Panc1 (cell line): ENCODE measurements at regions not wholly inside any gene's neighbourhood (a gene's known extent, or its start where the extent isn't known, plus 50 kb on each side); places are given as distances from the start of the nearest gene placed in this dataset.

Experiments used
- ATAC-seq: fragments of 200-7000 bp; cut with Tn5 transposase; 2 replicates; pipeline ENCODE4 v1.9.1; 2020; ENCODE audit warnings: mild to moderate bottlenecking, moderate library complexity
- BruUV-seq: library from RNA; stranded (reverse); fragments of 400-500 nt; replicated peaks from 2 replicates; lab custom pipeline; 2021; lab: Mats Ljungman, UMichigan
- CTCF ChIA-PET: fragments of 300-600 bp; sonication (Branson Sonifier 250); formaldehyde crosslinking; loops from one replicate; lab custom pipeline; 2022; ENCODE audit warnings: antibody characterized with exemption; lab: Charles Lee
- POLR2A ChIA-PET: fragments of 300-600 bp; sonication (Branson Sonifier 250); formaldehyde crosslinking; loops from one replicate; lab custom pipeline; 2022; ENCODE audit warnings: antibody characterized with exemption; lab: Charles Lee
- DNase-seq: peaks from one replicate; pipeline ENCODE4 v3.0.0-alpha.2; 2010; ENCODE audit warnings: low read depth, low spot score
- H3K27ac ChIP-seq: 2 replicates; pipeline ENCODE4 v1.5.1; 2011; ENCODE audit warnings: mild to moderate bottlenecking, low read length, inconsistent platforms
- H3K27me3 ChIP-seq: fragments of 200-500 bp; sonication (Bioruptor generic); 2 replicates; pipeline ENCODE4 v1.6.0; 2014; ENCODE audit warnings: low read length, inconsistent platforms; ENCODE audit not compliant: control insufficient read depth, insufficient read depth
- H3K36me3 ChIP-seq: fragments of 200-500 bp; sonication (Bioruptor generic); 2 replicates; pipeline ENCODE4 v1.5.1; 2014; ENCODE audit warnings: inconsistent platforms, mild to moderate bottlenecking, low read length, moderate library complexity; ENCODE audit not compliant: control insufficient read depth, insufficient read depth
- H3K4me1 ChIP-seq: 2 replicates; pipeline ENCODE4 v1.5.1; 2011; ENCODE audit warnings: inconsistent platforms, mild to moderate bottlenecking, low read length, moderate library complexity; ENCODE audit not compliant: control insufficient read depth, insufficient read depth
- H3K4me3 ChIP-seq, 2 experiments: 2 replicates each; pipeline ENCODE4 v1.5.1; 2011 to 2012; ENCODE audit warnings: low read depth in 2 of 2, low read length in 2 of 2, mild to moderate bottlenecking in 2 of 2, inconsistent platforms in 1 of 2, moderate library complexity in 1 of 2
- H3K9me3 ChIP-seq: fragments of 200-500 bp; sonication (Bioruptor generic); 2 replicates; pipeline ENCODE4 v1.5.1; 2014; ENCODE audit warnings: low read depth, mild to moderate bottlenecking, inconsistent platforms, low read length, moderate library complexity; ENCODE audit not compliant: control insufficient read depth, insufficient read depth
- CTCF ChIP-seq: fragments of 450-650 bp; IDR thresholded peaks from 2 replicates; pipeline ENCODE4 v1.5.1; 2017; ENCODE audit warnings: mild to moderate bottlenecking
- POLR2AphosphoS5 ChIP-seq: IDR thresholded peaks from 2 replicates; pipeline ENCODE4 v1.6.1; 2012; ENCODE audit warnings: mild to moderate bottlenecking, low read depth, low read length, moderate library complexity
- REST ChIP-seq, 2 experiments: IDR thresholded peaks; 2 replicates each; pipeline ENCODE4 v1.6.1; 2011 to 2012; ENCODE audit warnings: low read depth in 2 of 2, control low read depth in 1 of 2, low read length in 1 of 2, mild to moderate bottlenecking in 1 of 2, moderate library complexity in 1 of 2; ENCODE audit not compliant: insufficient read depth in 1 of 2
- SIN3A ChIP-seq: IDR thresholded peaks from 2 replicates; pipeline ENCODE4 v1.6.1; 2012; ENCODE audit warnings: low read depth, mild to moderate bottlenecking, low read length, moderate library complexity, borderline replicate concordance; ENCODE audit not compliant: insufficient read depth
- TCF7L2 ChIP-seq: IDR thresholded peaks from 2 replicates; pipeline ENCODE4 v1.6.1; 2011; ENCODE audit warnings: mild to moderate bottlenecking, low read depth, low read length, inconsistent platforms
- in situ Hi-C: cut with HindIII; loops from 2 replicates; pipeline ENCODE4 v1.10.0; 2016; ENCODE audit warnings: low sequenced_read_pairs, low pct_unique_long_range_greater_than_20kb
- intact Hi-C: fragments of 100-400 bp; cut with micrococcal nuclease; formaldehyde crosslinking; loops from one replicate; pipeline ENCODE4 v1.10.0; 2022; ENCODE audit not compliant: unreplicated experiment

GRCh38 chr19:31671411-31672035 is 322.3 kb upstream of the TSHZ3 start:
- CTCF ChIA-PET = no interaction called here
- Histone ChIP-seq H3K27me3 (no peaks in the 10 kb centered on the region), H3K9me3 (no peaks in the 10 kb centered on the region), H3K4me3 (no peak overlapping the region), H3K4me1 (no peaks in the 10 kb centered on the region), H3K36me3 (no peaks in the 10 kb centered on the region), H3K27ac (no peak overlapping the region)
- POLR2A ChIA-PET = no interaction called here
- no peak for TF ChIP-seq POLR2AphosphoS5
- no peak for TF ChIP-seq SIN3A
- no peak for TF ChIP-seq CTCF
- no peak for TF ChIP-seq REST (IDR thresholded peaks at IDR 0.05; ENCODE audit: insufficient read depth in 1 of 2, low read depth in 2 of 2, low read length in 1 of 2)
- no TSS peak for BruUV-seq
- intact Hi-C loops = loop anchor here (10.0 kb wide), 1 partner anchor 553 kb away; no protein-coding TSS in a partner anchor
- no peak for ATAC-seq
- no peak for DNase-seq
- in situ Hi-C loops = no loop called here

GRCh38 chr19:31674503-31675192 is 325.4 kb upstream of the TSHZ3 start:
- DNase-seq (no peak), ATAC-seq (peak; percentile 66)
- TF ChIP-seq CTCF = no peak
- no peak for TF ChIP-seq POLR2AphosphoS5
- no peak for TF ChIP-seq SIN3A
- TF ChIP-seq REST (IDR thresholded peaks at IDR 0.05; ENCODE audit: insufficient read depth in 1 of 2, low read depth in 2 of 2, low read length in 1 of 2) = no peak
- TF ChIP-seq TCF7L2 = no peak
- ChIA-PET CTCF (no interaction called here), POLR2A (no interaction called here)
- Histone ChIP-seq H3K27me3 (no peaks in the 10 kb centered on the region), H3K36me3 (no peaks in the 10 kb centered on the region), H3K4me3 (no peak overlapping the region), H3K27ac (no peak overlapping the region), H3K4me1 (no peaks in the 10 kb centered on the region), H3K9me3 (no peaks in the 10 kb centered on the region)
- intact Hi-C loops (loop anchor here (10.0 kb wide), 1 partner anchor 550 kb away; no protein-coding TSS in a partner anchor), in situ Hi-C loops (no loop called here)
- BruUV-seq = no TSS peak
